Hepatocyte (in vitro differentiated cells): ENCODE measurements at regions not wholly inside any gene's neighbourhood (a gene's known extent, or its start where the extent isn't known, plus 50 kb on each side); places are given as distances from the start of the nearest gene placed in this dataset.

Source experiments
- DNase-seq: peaks from one replicate; pipeline ENCODE4 v3.0.0-alpha.2; 2016; ENCODE audit warnings: low spot score
- H2AFZ ChIP-seq: fragments of 200-600 bp; sonication (generic); 2 replicates; pipeline ENCODE4 v1.6.0; 2016; ENCODE audit warnings: antibody characterized with exemption, mild to moderate bottlenecking
- H3K27ac ChIP-seq: fragments of 200-600 bp; sonication (generic); 2 replicates; pipeline ENCODE4 v1.5.1; 2016; ENCODE audit warnings: mild to moderate bottlenecking
- H3K27me3 ChIP-seq: fragments of 200-600 bp; sonication (generic); 2 replicates; pipeline ENCODE4 v1.6.1; 2016
- H3K36me3 ChIP-seq: fragments of 200-600 bp; sonication (generic); replicated peaks from 2 replicates; pipeline ENCODE4 v1.5.1; 2016; ENCODE audit warnings: low read depth; ENCODE audit not compliant: insufficient read depth
- H3K4me1 ChIP-seq: fragments of 200-600 bp; sonication (generic); 2 replicates; pipeline ENCODE4 v1.5.1; 2016; ENCODE audit warnings: mild to moderate bottlenecking, moderate library complexity; ENCODE audit not compliant: insufficient read depth
- H3K4me2 ChIP-seq: fragments of 200-600 bp; sonication (generic); 2 replicates; pipeline ENCODE4 v1.6.0; 2016
- H3K4me3 ChIP-seq: fragments of 200-600 bp; sonication (generic); 2 replicates; pipeline ENCODE4 v1.5.1; 2016; ENCODE audit warnings: mild to moderate bottlenecking
- H3K79me2 ChIP-seq: fragments of 200-600 bp; sonication (generic); 2 replicates; pipeline ENCODE4 v1.6.0; 2017; ENCODE audit warnings: mild to moderate bottlenecking
- H3K9me2 ChIP-seq: fragments of 200-600 bp; sonication (generic); replicated peaks from 2 replicates; pipeline ENCODE4 v1.6.0; 2017; ENCODE audit warnings: mild to moderate bottlenecking; ENCODE audit not compliant: insufficient read depth
- H3K9me3 ChIP-seq: fragments of 200-600 bp; sonication (generic); 2 replicates; pipeline ENCODE4 v1.5.1; 2016; ENCODE audit warnings: low read depth, mild to moderate bottlenecking
- H4K20me1 ChIP-seq: fragments of 200-600 bp; sonication (generic); 2 replicates; pipeline ENCODE4 v1.6.0; 2016; ENCODE audit warnings: mild to moderate bottlenecking; ENCODE audit not compliant: insufficient read depth, poor library complexity, severe bottlenecking
- EZH2 ChIP-seq: fragments of 200-600 bp; sonication (generic); IDR thresholded peaks from 2 replicates; pipeline ENCODE4 v1.6.1; 2016; ENCODE audit warnings: antibody characterized with exemption, mild to moderate bottlenecking, borderline replicate concordance
- EZH2phosphoT487 ChIP-seq: fragments of 200-600 bp; sonication (generic); IDR thresholded peaks from one replicate; pipeline ENCODE4 v1.6.1; 2018; ENCODE audit warnings: antibody characterized with exemption, mild to moderate bottlenecking, low read depth, moderate library complexity; ENCODE audit not compliant: unreplicated experiment, severe bottlenecking
- WGBS: methylation state at CpG from one replicate; pipeline ENCODE4 v1.1.6; 2016; ENCODE audit warnings: low lambda C conversion rate; ENCODE audit errors: missing lambda C conversion rate; 5-methylcytosine and 5-hydroxymethylcytosine counted together
- TF ChIP-seq, protein P1 (sequence below): fragments of 200-600 bp; sonication (generic); IDR thresholded peaks from 2 replicates; pipeline ENCODE4 v1.5.1; 2016; ENCODE audit warnings: antibody characterized with exemption, mild to moderate bottlenecking; ENCODE audit not compliant: poor library complexity

DNA sequence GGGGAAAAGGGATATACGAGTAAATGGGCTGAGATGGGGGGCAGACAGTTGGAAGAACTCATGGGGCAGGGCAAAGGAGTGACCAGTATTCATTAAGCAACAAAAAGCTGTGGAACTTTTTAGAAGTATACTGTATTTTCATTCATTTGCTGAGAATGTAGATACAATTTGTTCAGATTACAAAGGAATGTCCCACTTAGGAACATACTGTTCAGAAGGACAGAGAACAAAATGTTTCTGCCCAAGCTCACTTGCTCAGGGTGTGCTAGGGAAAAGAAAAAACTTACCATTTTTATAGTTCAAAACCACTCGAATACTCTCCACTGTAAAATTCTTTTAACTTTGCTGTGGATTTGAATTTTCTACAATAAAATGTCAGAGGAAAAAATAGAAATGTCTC lies 135.2 kb upstream of the AFF2 start:
- Histone ChIP-seq H3K9me3 (peaks cover 4% of the 10 kb centered on the region), H3K27ac (peak overlapping the region; percentile 51), H3K79me2 (no peaks in the 10 kb centered on the region), H2AFZ (no peak overlapping the region), H3K36me3 (no peaks in the 10 kb centered on the region), H3K4me2 (no peak overlapping the region), H3K4me3 (no peak overlapping the region), H4K20me1 (no peaks in the 10 kb centered on the region), H3K9me2 (no peaks in the 10 kb centered on the region), H3K4me1 (peaks cover 4% of the 10 kb centered on the region), H3K27me3 (no peaks in the 10 kb centered on the region)
- 45% methylated on average over 2 of the region's 2 CpGs for WGBS
- TF ChIP-seq EZH2 (no peak), EZH2phosphoT487 (no peak)
- TF ChIP-seq, protein P1, sequence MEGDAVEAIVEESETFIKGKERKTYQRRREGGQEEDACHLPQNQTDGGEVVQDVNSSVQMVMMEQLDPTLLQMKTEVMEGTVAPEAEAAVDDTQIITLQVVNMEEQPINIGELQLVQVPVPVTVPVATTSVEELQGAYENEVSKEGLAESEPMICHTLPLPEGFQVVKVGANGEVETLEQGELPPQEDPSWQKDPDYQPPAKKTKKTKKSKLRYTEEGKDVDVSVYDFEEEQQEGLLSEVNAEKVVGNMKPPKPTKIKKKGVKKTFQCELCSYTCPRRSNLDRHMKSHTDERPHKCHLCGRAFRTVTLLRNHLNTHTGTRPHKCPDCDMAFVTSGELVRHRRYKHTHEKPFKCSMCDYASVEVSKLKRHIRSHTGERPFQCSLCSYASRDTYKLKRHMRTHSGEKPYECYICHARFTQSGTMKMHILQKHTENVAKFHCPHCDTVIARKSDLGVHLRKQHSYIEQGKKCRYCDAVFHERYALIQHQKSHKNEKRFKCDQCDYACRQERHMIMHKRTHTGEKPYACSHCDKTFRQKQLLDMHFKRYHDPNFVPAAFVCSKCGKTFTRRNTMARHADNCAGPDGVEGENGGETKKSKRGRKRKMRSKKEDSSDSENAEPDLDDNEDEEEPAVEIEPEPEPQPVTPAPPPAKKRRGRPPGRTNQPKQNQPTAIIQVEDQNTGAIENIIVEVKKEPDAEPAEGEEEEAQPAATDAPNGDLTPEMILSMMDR: no peak
- no peak for DNase-seq

DNA sequence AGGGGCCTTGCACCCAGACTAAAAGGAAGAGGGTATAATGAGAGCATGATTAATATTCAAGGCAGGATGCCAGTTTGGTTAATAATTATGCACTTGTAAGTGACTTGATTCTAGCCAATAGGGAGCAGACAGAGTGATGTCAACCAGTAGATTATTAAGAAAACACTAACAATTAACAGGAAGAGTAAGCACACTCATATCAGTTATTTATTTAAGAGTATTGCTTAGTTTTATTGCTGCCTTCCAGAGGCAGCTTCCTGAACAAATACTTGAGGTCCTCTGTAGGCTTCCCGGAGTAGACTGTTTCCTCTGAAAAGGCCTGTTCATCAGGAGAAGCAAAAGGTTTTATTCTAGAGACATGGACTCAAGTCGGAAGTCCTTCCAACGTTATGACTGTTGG lies 129.1 kb upstream of the AFF2 start:
- H3K9me3 ChIP-seq: peaks cover 9% of the 10 kb centered on the region
- H3K4me3 ChIP-seq: no peak overlapping the region
- 62% methylated on average over 3 of the region's 3 CpGs for WGBS
- H4K20me1 ChIP-seq: no peaks in the 10 kb centered on the region
- H3K27ac ChIP-seq: peak overlapping the region; percentile 58
- no peaks in the 10 kb centered on the region for H3K36me3 ChIP-seq
- H3K4me2 ChIP-seq: no peak overlapping the region
- no peak overlapping the region for H2AFZ ChIP-seq
- no peak for DNase-seq
- no peaks in the 10 kb centered on the region for H3K9me2 ChIP-seq
- H3K79me2 ChIP-seq: no peaks in the 10 kb centered on the region
- H3K4me1 ChIP-seq: peaks cover 3% of the 10 kb centered on the region
- H3K27me3 ChIP-seq: no peaks in the 10 kb centered on the region
- TF ChIP-seq, protein P1: no peak
- TF ChIP-seq EZH2 (no peak), EZH2phosphoT487 (no peak)

DNA sequence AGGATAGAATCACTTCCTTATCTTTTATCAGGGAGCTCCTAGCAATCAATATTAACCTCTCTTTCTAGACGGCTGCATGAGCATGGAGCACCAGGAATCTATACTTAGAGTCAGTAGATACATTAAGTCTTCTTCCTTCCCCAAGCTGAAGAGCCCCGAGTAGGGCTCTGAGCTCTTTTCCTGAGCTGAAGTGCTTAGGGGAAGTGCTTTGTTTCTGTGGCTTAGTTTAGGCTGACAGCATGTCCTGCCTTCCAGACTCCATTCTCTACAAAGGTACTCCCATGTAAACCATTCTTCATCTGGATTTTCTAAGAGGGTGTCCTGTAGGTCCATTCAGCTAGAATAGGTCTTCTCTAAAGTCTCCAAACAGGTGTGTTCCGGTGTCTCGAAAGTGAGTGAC lies 127.5 kb upstream of the AFF2 start:
- Histone ChIP-seq H4K20me1 (no peaks in the 10 kb centered on the region), H3K79me2 (no peaks in the 10 kb centered on the region), H3K27me3 (no peaks in the 10 kb centered on the region), H3K4me2 (no peak overlapping the region), H3K9me2 (no peaks in the 10 kb centered on the region), H3K4me3 (no peak overlapping the region), H3K27ac (no peak overlapping the region), H3K9me3 (peaks cover 9% of the 10 kb centered on the region), H2AFZ (no peak overlapping the region), H3K36me3 (no peaks in the 10 kb centered on the region), H3K4me1 (peaks cover 3% of the 10 kb centered on the region)
- WGBS: 67% methylated on average over 4 of the region's 4 CpGs
- no peak for DNase-seq
- TF ChIP-seq EZH2phosphoT487: no peak
- TF ChIP-seq, protein P1: no peak
- TF ChIP-seq EZH2: no peak

DNA sequence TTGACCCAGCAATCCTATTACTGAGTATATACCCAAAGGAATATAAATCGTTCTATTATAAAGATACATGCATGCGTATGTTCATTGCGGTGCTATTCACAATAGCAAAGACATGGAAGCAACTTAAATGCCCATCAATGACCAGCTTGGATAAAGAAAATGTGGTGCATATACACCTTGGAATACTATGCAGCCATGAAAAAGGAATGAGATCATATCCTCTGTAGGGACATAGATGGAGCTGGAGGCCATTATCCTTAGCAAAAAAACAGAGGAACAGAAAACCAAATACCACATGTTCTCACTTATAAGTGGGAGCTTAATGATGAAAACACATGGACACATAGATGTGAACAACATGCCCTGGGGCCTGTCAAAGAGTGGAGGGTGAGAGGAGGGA lies 124.1 kb upstream of the AFF2 start:
- DNase-seq: no peak
- Histone ChIP-seq H2AFZ (no peak overlapping the region), H3K9me3 (peaks cover 5% of the 10 kb centered on the region), H3K4me1 (peaks cover 3% of the 10 kb centered on the region), H4K20me1 (no peaks in the 10 kb centered on the region), H3K27ac (no peak overlapping the region), H3K27me3 (no peaks in the 10 kb centered on the region), H3K4me2 (no peak overlapping the region), H3K79me2 (no peaks in the 10 kb centered on the region), H3K4me3 (no peak overlapping the region), H3K9me2 (no peaks in the 10 kb centered on the region), H3K36me3 (no peaks in the 10 kb centered on the region)
- TF ChIP-seq EZH2 (no peak), EZH2phosphoT487 (no peak)
- TF ChIP-seq, protein P1: no peak
- 94% methylated on average over 3 of the region's 3 CpGs for WGBS
